Heart left ventricle (tissue), 13 donors: ENCODE measurements at regions not wholly inside any gene's neighbourhood (a gene's known extent, or its start where the extent isn't known, plus 50 kb on each side); places are given as distances from the start of the nearest gene placed in this dataset.
"Not testable (repeated sequence)": the region's sequence is repeated elsewhere in the genome, so short reads cannot be mapped to it uniquely, and the experiment has no call there.

Experiments
- POLR2A ChIP-seq, 2 donors: fragments of 450-650 bp; IDR thresholded peaks; one replicate each; pipeline ENCODE4 v1.6.1; 2017; ENCODE audit warnings: antibody characterized with exemption in 2 of 2, mild to moderate bottlenecking in 2 of 2, moderate library complexity in 2 of 2
- TF ChIP-seq, protein P1 (sequence below), 12 donors: fragments of 200-600 bp; sonication (generic) in 4 of 12; IDR thresholded peaks; one replicate each; pipeline versions ENCODE4 v1.5.0 to v1.8.0; 2018 to 2022; ENCODE audit warnings: antibody characterized with exemption in 12 of 12, mild to moderate bottlenecking in 5 of 12
- donor health status: ischemic (EF 13 %, LVEDD 7.1; RV severe dilation, severe dysfunction).
- donor health status: DM: no; HTN: yes; CAD: no.
- donor health status: DM: no; HTN: no; CAD: no.
- donor health status: ischemic (EF 25% LVEDD 6.9; RV normal size, moderate dysfunction).
- donor health status: ischemic (EF 25% LVEDD 5.7; RV mildly dilated, moderate dysfunction).
- donor health status: ischemic (EF 35%, LVEDD 5.7; RV mildly dilated, moderate dysfunction).
- donor health status: nonischemic (EF 11% LVEDD 7.7; RV severe dilation, severe dysfunction).
- donor health status: DM: yes; HTN: yes; CAD: no.
- donor health status: PGD.
- donor health status: ischemic (EF 29% LVEDD 5.4; RV normal size, mild dysfunction).
- donor health status: nonischemic (EF 23%, LVEDD 6.1; RV moderate dilation, normal function).

DNA sequence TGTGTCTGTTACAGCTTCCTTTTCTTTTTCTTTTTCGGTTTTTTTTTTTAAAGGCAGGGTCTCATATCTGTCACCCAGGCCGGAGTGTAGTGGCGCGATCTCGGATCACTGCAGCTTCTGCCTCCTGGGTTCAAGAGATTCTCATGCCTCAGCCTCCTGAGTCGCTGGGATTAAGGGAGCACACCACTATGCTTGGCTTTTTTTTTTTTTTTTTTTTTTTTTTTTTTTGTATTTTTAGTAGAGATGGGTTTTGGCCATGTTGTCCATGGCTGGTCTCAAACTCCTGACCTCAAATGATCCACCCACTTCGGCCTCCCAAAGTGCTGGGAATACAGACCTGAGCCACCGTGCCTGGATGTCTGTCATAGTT is 74.3 kb upstream of the PRSS16 start:
- TF ChIP-seq, protein P1, sequence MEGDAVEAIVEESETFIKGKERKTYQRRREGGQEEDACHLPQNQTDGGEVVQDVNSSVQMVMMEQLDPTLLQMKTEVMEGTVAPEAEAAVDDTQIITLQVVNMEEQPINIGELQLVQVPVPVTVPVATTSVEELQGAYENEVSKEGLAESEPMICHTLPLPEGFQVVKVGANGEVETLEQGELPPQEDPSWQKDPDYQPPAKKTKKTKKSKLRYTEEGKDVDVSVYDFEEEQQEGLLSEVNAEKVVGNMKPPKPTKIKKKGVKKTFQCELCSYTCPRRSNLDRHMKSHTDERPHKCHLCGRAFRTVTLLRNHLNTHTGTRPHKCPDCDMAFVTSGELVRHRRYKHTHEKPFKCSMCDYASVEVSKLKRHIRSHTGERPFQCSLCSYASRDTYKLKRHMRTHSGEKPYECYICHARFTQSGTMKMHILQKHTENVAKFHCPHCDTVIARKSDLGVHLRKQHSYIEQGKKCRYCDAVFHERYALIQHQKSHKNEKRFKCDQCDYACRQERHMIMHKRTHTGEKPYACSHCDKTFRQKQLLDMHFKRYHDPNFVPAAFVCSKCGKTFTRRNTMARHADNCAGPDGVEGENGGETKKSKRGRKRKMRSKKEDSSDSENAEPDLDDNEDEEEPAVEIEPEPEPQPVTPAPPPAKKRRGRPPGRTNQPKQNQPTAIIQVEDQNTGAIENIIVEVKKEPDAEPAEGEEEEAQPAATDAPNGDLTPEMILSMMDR (IDR thresholded peaks at IDR 0.05): not testable (repeated sequence)
- not testable (repeated sequence) for TF ChIP-seq POLR2A (IDR thresholded peaks at IDR 0.05)
